ENCODE measurements at regions not wholly inside any gene's neighbourhood (a gene's known extent, or its start where the extent isn't known, plus 50 kb on each side); places are given as distances from the start of the nearest gene placed in this dataset.
A peak's percentile ranks its signal among the peaks of the same experiment; 100 is the strongest.
"Not testable (repeated sequence)": the region's sequence is repeated elsewhere in the genome, so short reads cannot be mapped to it uniquely, and the experiment has no call there.

GRCh38 chr5:104001136-104001535, 438.5 kb upstream of the NUDT12 start:
- DNase-seq (ENCODE audit: low read depth): no peak

GRCh38 chr5:103993031-103993430, 430.4 kb upstream of the NUDT12 start:
- DNase-seq (ENCODE audit: low read depth): no peak

- no peak for DNase-seq (ENCODE audit: low read depth)
Measured at GRCh38 chr5:103990064-103990463, 427.5 kb upstream of the NUDT12 start.

- DNase-seq (ENCODE audit: low read depth): no peak
Measured at GRCh38 chr5:103981592-103981991, 419.0 kb upstream of the NUDT12 start.

GRCh38 chr5:103973669-103974068, 411.1 kb upstream of the NUDT12 start:
- DNase-seq (ENCODE audit: low read depth): no peak

GRCh38 chr5:103966295-103966694, 403.7 kb upstream of the NUDT12 start:
- DNase-seq (ENCODE audit: low read depth): not testable (repeated sequence)

GRCh38 chr5:103962023-103962422, 399.4 kb upstream of the NUDT12 start:
- DNase-seq (ENCODE audit: low read depth): no peak

GRCh38 chr5:103953601-103954382, 391.2 kb upstream of the NUDT12 start:
- no peak for DNase-seq (ENCODE audit: low read depth)

- DNase-seq (ENCODE audit: low read depth): no peak
Measured at GRCh38 chr5:103951776-103952175, 389.2 kb upstream of the NUDT12 start.

GRCh38 chr5:103943230-103943629, 380.6 kb upstream of the NUDT12 start:
- no peak for DNase-seq (ENCODE audit: low read depth)

- DNase-seq (ENCODE audit: low read depth): no peak
Measured at GRCh38 chr5:103942587-103943186, 380.1 kb upstream of the NUDT12 start.

- DNase-seq (ENCODE audit: low read depth): no peak
Measured at GRCh38 chr5:103941596-103941995, 379.0 kb upstream of the NUDT12 start.

- no peak for DNase-seq (ENCODE audit: low read depth)
Measured at GRCh38 chr5:103938146-103938695, 375.6 kb upstream of the NUDT12 start.

GRCh38 chr5:103929338-103930013, 366.9 kb upstream of the NUDT12 start:
- peak; percentile 28 for DNase-seq (ENCODE audit: low read depth)

- DNase-seq (ENCODE audit: low read depth): no peak
Measured at GRCh38 chr5:103927739-103928138, 365.1 kb upstream of the NUDT12 start.

GRCh38 chr5:103923616-103924168, 361.1 kb upstream of the NUDT12 start:
- no peak for DNase-seq (ENCODE audit: low read depth)

GRCh38 chr5:103919506-103919905, 356.9 kb upstream of the NUDT12 start:
- no peak for DNase-seq (ENCODE audit: low read depth)

- DNase-seq (ENCODE audit: low read depth): no peak
Measured at GRCh38 chr5:103918668-103919367, 356.2 kb upstream of the NUDT12 start.

- DNase-seq (ENCODE audit: low read depth): no peak
Measured at GRCh38 chr5:103915081-103915480, 352.5 kb upstream of the NUDT12 start.

- no peak for DNase-seq (ENCODE audit: low read depth)
Measured at GRCh38 chr5:103910786-103911185, 348.2 kb upstream of the NUDT12 start.

GRCh38 chr5:103910011-103910410, 347.4 kb upstream of the NUDT12 start:
- DNase-seq (ENCODE audit: low read depth): no peak

- no peak for DNase-seq (ENCODE audit: low read depth)
Measured at GRCh38 chr5:103909391-103909790, 346.8 kb upstream of the NUDT12 start.
